Right lobe of liver (tissue), 6 donors: ENCODE measurements at regions not wholly inside any gene's neighbourhood (a gene's known extent, or its start where the extent isn't known, plus 50 kb on each side); places are given as distances from the start of the nearest gene placed in this dataset.

Experiments used
- ATAC-seq, 4 donors: fragments of 200-7000 bp; cut with Tn5 transposase; one replicate each; pipeline ENCODE4 v1.9.1; 2020; ENCODE audit warnings: mild to moderate bottlenecking in 4 of 4, moderate library complexity in 4 of 4
- DNase-seq, 3 donors: peaks; one replicate each; pipeline ENCODE4 v3.0.0-alpha.2; 2020
- H3K27ac ChIP-seq, 3 donors: fragments of 200-600 bp; one replicate each; pipeline ENCODE4 v1.8.0; 2022
- H3K27me3 ChIP-seq, 2 donors: fragments of 200-600 bp; one replicate each; pipeline ENCODE4 v1.8.0; 2022
- H3K36me3 ChIP-seq, 4 donors: fragments of 200-600 bp; sonication (generic) in 1 of 4; one replicate each; pipeline versions ENCODE4 v1.5.1 to v1.8.0; 2017 to 2022; ENCODE audit warnings: control low read depth in 1 of 4
- H3K4me1 ChIP-seq, 4 donors: fragments of 200-600 bp; sonication (generic) in 1 of 4; one replicate each; pipeline versions ENCODE4 v1.5.1 to v1.8.0; 2017 to 2022; ENCODE audit warnings: control low read depth in 1 of 4
- H3K4me3 ChIP-seq, 3 donors: fragments of 200-600 bp; one replicate each; pipeline ENCODE4 v1.8.0; 2022
- H3K9me3 ChIP-seq, 4 donors: fragments of 200-600 bp; sonication (generic) in 1 of 4; one replicate each; pipeline versions ENCODE4 v1.5.1 to v1.8.0; 2017 to 2022; ENCODE audit warnings: control low read depth in 1 of 4
- POLR2A ChIP-seq: fragments of 450-650 bp; IDR thresholded peaks from one replicate; pipeline ENCODE4 v1.6.1; 2017; ENCODE audit warnings: antibody characterized with exemption, mild to moderate bottlenecking
- WGBS: methylation state at CpG from one replicate; pipeline ENCODE4 v1.1.6; 2018; ENCODE audit warnings: low coverage, low lambda C conversion rate; ENCODE audit not compliant: insufficient coverage; ENCODE audit errors: missing lambda C conversion rate; 5-methylcytosine and 5-hydroxymethylcytosine counted together
- intact Hi-C, 2 donors: fragments of 100-400 bp; cut with DNase I; formaldehyde crosslinking; loops; one replicate each; pipeline versions ENCODE4 v1.11.2 to v1.14.1; 2022
- TF ChIP-seq, protein P1 (sequence below), 4 donors: fragments of 200-600 bp in 3 of 4; fragments of 450-650 bp in 1 of 4; IDR thresholded peaks; one replicate each; pipeline versions ENCODE4 v1.5.1 to v1.8.0; 2016 to 2022; ENCODE audit warnings: antibody characterized with exemption in 4 of 4, mild to moderate bottlenecking in 2 of 4
- donor health status: DM: no; HTN: yes; CAD: no.
- donor health status: DM: no; HTN: no; CAD: no.
- donor health status: DM: no; HTN: no; CAD: no.
- donor health status: DM: no; HTN: yes; CAD: no.
- donor health status: DM: no; HTN: yes; CAD: no.

DNA sequence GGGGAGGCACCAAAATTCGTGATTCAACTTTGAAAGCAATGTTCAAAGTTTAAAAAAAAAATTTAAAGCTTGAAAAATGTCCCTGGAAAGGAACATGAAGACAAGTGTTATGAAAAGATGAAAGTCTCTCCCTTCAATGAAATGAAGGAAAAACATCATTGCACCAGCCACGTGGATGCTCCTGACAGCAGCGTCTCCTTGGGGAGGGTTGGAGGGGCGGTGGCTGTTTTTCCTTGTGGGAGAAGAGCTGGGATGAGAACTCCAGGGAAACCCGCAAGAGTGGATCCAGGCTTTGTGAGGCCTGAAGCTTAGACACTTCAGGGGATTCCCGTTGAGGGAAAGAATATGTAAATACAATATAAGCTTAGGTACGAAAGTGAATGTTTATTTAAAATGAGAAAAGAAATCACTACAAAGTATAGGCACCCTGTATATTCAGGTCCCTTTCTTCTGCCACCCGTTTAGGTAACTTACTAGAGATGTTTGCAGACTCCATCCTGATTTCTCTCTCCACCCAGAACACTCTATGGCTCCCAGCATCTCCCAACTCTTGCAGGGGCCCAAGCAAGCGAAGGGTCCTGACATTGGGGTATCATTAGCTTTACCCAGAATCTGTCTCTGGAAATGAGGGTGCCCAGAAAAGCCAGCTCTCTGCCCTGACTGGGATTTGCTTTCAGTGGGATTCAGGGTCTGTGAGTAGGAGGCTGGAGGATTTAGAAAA lies 63.1 kb upstream of the BAIAP2L1 start:
- ATAC-seq (no peak), DNase-seq (no peak)
- H3K36me3 ChIP-seq, result no peaks in the 10 kb centered on the region
- no peaks in the 10 kb centered on the region for H3K9me3 ChIP-seq
- H3K27ac ChIP-seq, result no peak overlapping the region
- no peaks in the 10 kb centered on the region for H3K4me1 ChIP-seq
- intact Hi-C loops, result no loop called here
- H3K4me3 ChIP-seq, result no peak overlapping the region
- no peak for TF ChIP-seq POLR2A
- TF ChIP-seq, protein P1, sequence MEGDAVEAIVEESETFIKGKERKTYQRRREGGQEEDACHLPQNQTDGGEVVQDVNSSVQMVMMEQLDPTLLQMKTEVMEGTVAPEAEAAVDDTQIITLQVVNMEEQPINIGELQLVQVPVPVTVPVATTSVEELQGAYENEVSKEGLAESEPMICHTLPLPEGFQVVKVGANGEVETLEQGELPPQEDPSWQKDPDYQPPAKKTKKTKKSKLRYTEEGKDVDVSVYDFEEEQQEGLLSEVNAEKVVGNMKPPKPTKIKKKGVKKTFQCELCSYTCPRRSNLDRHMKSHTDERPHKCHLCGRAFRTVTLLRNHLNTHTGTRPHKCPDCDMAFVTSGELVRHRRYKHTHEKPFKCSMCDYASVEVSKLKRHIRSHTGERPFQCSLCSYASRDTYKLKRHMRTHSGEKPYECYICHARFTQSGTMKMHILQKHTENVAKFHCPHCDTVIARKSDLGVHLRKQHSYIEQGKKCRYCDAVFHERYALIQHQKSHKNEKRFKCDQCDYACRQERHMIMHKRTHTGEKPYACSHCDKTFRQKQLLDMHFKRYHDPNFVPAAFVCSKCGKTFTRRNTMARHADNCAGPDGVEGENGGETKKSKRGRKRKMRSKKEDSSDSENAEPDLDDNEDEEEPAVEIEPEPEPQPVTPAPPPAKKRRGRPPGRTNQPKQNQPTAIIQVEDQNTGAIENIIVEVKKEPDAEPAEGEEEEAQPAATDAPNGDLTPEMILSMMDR (IDR thresholded peaks at IDR 0.05), result no peak
- WGBS, result 64% methylated on average over 8 of the region's 9 CpGs
- H3K27me3 ChIP-seq, result no peaks in the 10 kb centered on the region

DNA sequence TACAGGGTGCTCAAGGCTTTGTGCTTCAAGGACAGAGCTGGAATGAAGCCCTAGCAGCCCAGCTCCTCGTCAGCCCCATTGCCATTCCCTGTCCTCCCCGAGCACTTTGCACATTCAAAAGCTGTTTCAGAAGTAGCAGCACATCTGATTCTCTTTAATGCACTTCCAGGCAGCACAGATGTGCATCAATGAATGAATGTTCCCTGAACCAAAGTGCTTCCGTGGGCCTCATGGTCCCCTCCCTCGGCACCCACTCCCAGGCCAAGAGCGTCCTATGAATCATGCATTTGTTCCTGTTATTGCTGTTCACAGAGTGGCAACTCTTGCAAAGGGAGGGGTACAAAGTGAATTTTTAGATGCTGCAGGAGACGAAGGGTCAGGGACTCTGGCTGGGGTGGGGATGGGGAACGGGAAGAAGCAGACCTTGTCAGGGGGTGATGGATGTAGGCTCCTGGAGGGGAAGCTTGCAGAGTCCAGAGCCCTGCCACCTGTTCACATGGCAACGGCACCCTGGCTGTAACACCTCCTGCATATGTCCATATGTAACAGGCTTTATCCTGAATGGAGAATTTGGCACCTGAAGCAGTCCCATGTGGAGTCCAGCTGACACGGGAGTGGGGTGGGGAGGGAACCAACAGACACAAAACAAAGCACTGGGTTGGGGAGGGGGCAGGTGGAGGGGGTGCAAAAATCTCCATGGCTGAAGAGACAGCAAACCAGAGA lies 62.2 kb upstream of the BAIAP2L1 start:
- TF ChIP-seq, protein P1 (IDR thresholded peaks at IDR 0.05), result no peak
- no peak for TF ChIP-seq POLR2A
- 59% methylated on average over 6 of the region's 9 CpGs for WGBS
- no peaks in the 10 kb centered on the region for H3K9me3 ChIP-seq
- no peaks in the 10 kb centered on the region for H3K36me3 ChIP-seq
- no peak overlapping the region for H3K4me3 ChIP-seq
- DNase-seq, result no peak
- H3K27me3 ChIP-seq, result no peaks in the 10 kb centered on the region
- H3K4me1 ChIP-seq, result no peaks in the 10 kb centered on the region
- no peak overlapping the region for H3K27ac ChIP-seq
- no peak for ATAC-seq
- intact Hi-C loops, result no loop called here

DNA sequence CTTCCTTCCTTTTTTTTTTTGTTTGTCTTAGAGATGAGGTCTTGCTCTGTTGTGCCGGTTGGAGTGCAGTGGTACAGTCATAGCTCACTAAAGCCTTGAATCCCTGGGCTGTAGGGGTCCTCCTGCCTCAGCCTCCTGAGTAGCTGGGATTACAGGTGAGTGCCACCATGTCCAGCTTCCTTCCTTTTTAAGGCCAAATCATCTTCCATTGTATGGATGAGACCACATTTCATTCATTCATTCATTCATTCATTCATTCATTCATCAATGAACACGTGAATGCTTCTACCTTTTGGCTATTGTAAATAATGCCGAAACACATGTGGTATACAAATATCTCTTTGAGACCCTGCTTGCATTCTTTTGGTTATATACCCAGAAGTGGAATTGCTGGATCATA lies 60.0 kb upstream of the BAIAP2L1 start:
- Histone ChIP-seq H3K27me3 (no peaks in the 10 kb centered on the region), H3K4me3 (no peak overlapping the region), H3K27ac (no peak overlapping the region), H3K36me3 (no peaks in the 10 kb centered on the region), H3K4me1 (no peaks in the 10 kb centered on the region), H3K9me3 (no peaks in the 10 kb centered on the region)
- DNase-seq (no peak), ATAC-seq (no peak)
- 92% methylated on average over 2 of the region's 3 CpGs for WGBS
- TF ChIP-seq, protein P1 (IDR thresholded peaks at IDR 0.05), result no peak
- no peak for TF ChIP-seq POLR2A
- intact Hi-C loops, result no loop called here

DNA sequence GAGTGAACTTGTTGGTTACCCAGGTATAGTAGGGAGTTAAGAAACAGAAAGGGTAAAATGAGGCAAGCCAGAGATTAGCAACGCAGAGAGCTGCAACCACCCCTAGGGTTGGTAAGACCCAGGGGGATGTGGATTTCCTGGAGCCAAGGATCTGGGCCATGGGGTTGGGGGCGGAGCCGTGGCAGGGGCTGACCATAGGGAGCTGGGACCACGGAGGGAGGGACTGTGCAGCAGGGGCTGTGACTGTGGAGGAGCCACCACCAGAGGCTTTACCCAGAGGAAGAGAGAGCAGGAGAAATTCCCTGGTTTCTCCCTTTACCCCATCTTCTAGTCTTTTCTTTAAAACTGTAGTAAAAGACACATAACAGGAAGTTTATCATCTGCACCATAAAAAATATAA lies 58.6 kb upstream of the BAIAP2L1 start:
- 92% methylated on average over 2 of the region's 4 CpGs for WGBS
- Histone ChIP-seq H3K9me3 (no peaks in the 10 kb centered on the region), H3K27me3 (no peaks in the 10 kb centered on the region), H3K27ac (no peak overlapping the region), H3K4me1 (no peaks in the 10 kb centered on the region), H3K36me3 (no peaks in the 10 kb centered on the region), H3K4me3 (no peak overlapping the region)
- DNase-seq, result no peak
- no peak for ATAC-seq
- no peak for TF ChIP-seq POLR2A
- TF ChIP-seq, protein P1 (IDR thresholded peaks at IDR 0.05), result no peak
- intact Hi-C loops, result no loop called here
